Muscle of back (tissue), 3 donors: ENCODE measurements at regions not wholly inside any gene's neighbourhood (a gene's known extent, or its start where the extent isn't known, plus 50 kb on each side); places are given as distances from the start of the nearest gene placed in this dataset.

Source experiments
- DNase-seq, 3 donors: peaks; one replicate each; pipeline versions ENCODE4 v3.0.0 to v3.0.0-alpha.2; 2013

- DNase-seq, result no peak
These were observed 1134.4 kb upstream of the TSPY4 start for GRCh38 chrY:8202837-8203236.

- DNase-seq, result no peak
These were observed 1096.1 kb upstream of the TSPY4 start for GRCh38 chrY:8241144-8241543.

- no peak for DNase-seq
These were observed 1063.5 kb upstream of the TSPY4 start for GRCh38 chrY:8273807-8274206.

- no peak for DNase-seq
These were observed 1032.2 kb upstream of the TSPY4 start for GRCh38 chrY:8305021-8305420.

DNA sequence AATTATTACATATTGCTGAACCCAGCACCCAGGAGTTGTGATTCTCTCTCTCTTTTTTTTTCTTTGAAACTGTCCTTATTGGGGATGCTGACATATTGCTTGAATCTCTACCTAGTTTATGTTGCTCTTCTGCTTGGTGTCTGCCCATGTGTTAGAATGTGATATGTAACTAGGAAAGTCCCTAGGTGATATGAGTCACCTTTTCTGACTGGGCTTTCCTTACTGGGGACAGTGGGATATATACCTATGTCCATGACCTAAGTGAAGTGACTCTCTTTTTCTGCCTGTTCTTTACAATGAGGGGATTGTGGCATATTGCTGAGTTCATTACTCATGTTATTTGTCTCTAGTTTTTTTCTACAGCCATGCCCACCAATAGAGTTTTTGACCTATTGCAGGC is 1013.2 kb upstream of the TSPY4 start:
- no peak for DNase-seq

DNA sequence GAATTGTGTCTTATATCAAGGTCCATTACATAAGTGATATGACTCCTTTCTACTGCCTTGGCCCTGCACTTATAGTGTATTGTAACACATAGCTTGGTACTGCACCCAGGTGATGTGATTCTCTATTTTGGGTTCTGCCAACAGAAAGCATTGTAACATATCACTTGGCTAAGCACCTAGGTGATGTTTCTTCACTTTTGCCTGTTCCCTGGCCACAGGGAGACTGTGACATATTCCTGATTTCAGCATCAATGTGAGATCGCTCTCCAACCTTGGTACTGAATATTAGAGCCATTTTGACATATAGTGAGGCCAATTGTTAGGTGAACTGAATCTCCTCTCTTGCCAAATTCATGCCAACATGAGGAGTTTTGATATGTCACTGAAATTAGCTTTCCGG is 1010.3 kb upstream of the TSPY4 start:
- no peak for DNase-seq

GRCh38 chrY:8327708-8328354 is 1009.4 kb upstream of the TSPY4 start:
- DNase-seq, result no peak

- DNase-seq, result no peak
These were observed 1007.8 kb upstream of the TSPY4 start for GRCh38 chrY:8329431-8329830.

DNA sequence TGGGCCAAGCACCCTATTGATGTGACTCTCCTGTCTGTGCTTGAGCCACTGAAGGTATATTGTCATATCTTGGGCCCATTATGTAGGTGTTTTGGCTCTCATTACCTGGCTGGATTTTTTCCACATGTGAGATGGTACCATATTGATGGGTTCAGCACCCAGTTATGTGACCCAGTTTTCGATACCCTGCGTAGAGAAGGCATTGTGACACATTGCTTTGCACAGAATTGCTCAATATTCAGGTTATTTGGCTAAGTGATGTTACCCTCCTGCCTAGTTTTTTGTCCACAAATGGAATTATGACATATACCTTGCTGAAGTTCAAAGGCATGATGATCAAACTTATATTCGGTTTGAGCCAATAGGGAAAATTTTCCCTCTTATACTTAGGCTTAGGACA is 1007.3 kb upstream of the TSPY4 start:
- no peak for DNase-seq

GRCh38 chrY:8333328-8333727 is 1003.9 kb upstream of the TSPY4 start:
- DNase-seq, result no peak

- DNase-seq, result no peak
These were observed 1001.9 kb upstream of the TSPY4 start for GRCh38 chrY:8335299-8335835.

GRCh38 chrY:8336112-8336774 is 1001.0 kb upstream of the TSPY4 start:
- DNase-seq, result no peak

DNA sequence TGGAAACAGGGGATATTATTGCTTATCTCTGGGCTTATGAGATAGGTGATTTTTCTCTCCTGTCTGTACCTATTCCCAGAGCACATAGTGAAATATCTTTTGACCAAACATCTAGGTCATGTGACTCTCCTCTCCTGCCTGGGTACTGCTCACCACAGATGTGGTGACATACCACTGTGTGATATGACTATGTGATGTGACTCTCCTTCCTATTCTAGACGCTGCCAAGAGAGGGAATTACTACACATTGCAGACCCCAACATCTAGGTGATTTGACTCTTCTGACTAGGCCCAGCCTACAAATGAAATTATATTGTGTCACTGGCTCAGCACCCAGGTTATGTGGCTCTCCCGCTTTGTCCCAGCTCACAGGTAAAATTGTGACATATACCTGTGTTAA is 996.3 kb upstream of the TSPY4 start:
- no peak for DNase-seq

- DNase-seq, result no peak
These were observed 995.1 kb upstream of the TSPY4 start for GRCh38 chrY:8342173-8342572.

DNA sequence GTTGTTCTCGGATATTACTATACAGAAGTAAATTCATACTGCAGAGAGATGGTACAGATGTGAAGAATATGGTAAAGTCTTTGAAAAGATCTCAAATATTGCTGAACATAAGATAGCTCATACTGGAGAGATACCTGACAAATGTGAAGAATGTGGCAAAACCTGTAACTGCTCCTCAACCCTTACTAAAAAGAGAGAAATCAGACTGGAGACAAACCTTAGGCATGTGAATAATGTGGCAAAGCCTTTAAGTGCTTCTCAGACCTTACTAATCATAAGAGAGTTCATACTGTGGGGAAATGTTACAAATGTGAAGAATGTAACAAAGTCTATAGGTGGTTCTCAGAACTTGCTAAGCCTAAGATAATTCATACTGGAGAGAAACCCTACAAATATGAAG is 986.0 kb upstream of the TSPY4 start:
- no peak for DNase-seq

DNA sequence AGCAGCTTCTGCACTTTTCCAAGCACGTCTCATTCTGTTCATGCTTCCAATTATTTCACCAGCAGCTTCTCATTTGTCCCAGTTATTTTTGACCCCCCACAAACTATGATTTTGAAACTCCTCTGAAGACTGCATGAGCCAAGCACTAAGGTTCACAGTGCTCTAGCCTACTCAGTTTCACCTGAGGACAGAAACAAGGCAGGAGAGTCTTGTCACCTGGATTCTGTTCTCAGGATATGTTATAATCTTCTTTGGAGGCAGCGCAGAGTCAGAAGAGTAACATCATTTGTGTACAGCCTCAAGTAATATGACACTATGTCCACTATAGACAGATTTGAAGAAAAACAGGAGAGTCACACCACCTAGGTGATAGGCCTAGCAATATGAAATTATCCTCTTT is 985.1 kb upstream of the TSPY4 start:
- DNase-seq, result no peak

DNA sequence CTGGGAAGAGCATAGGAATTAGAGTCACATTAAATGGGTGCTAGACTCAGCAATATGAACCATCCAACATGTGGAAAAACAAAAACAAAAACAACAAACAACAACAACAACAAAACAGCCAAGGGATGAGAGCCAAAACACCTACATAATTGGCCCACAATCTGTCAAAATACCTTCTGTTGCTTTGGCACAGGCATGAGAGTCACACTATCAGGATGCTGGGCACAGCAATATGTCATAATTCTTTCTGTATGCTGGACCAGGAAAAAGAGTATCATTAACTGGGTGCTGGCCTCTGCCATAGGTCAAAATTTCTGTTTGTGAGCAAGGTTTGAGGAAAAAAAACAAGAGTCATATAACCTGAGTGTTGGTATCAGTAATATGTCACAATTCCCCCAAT is 979.1 kb upstream of the TSPY4 start:
- DNase-seq, result no peak

GRCh38 chrY:8361715-8362114 is 975.5 kb upstream of the TSPY4 start:
- DNase-seq, result no peak

- no peak for DNase-seq
These were observed 959.8 kb upstream of the TSPY4 start for GRCh38 chrY:8377491-8377890.

DNA sequence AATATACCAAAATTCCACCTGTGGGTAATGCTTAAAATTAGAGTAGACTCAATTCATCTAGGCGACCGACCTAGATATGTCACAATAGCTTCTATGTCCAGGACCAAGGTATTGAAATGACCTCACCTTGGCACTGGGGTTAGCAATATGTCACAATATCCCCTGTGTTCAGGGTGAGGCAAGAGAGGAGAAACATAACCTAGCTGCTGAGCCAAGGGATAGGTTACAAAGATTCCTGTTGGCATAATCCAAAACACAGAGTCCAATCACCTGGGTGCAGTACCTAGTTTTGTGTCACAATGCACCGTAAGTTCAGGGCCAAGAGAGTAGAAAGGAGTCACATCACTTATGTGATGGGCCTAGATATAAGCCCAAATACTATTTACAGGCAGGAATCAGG is 957.5 kb upstream of the TSPY4 start:
- DNase-seq, result no peak

DNA sequence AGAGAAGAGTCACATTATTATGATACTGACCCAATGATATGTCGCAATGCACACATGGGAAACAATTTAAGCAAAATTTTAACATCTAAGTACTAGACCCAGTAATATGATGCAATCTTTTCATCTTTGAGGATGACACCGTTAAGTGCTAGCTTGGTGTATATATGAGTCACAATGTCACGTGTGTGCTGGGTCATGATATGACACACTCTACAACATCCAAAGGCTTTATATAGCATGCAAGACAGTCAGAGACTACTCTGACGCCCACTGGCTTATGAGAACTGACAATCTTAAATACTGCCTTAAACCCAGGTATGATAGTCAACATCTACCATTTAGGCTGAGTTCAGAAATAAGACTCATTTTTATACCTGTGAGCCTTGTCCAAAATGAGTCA is 955.8 kb upstream of the TSPY4 start:
- no peak for DNase-seq

- DNase-seq, result no peak
These were observed 951.2 kb upstream of the TSPY4 start for GRCh38 chrY:8386053-8386452.

DNA sequence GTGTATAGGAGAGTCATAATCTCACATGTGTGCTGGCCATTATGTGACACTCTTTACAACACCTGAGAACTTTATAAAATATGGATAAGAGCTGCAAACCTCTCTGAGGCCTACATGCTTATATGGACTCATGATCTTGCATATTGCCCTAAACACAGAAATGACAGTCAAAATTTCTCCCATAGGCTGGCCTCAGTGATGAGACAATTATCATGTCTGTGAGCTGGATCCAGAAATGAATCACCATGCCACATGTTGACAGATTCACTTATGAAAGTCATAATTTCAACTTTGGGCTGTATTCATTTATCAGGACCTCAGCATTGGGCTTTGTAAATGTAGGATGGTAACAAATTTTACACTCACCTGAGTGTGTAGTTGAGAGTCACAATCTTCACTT is 948.8 kb upstream of the TSPY4 start:
- DNase-seq, result no peak

- no peak for DNase-seq
These were observed 947.0 kb upstream of the TSPY4 start for GRCh38 chrY:8390310-8390709.
